HG03108 (cell line): ENCODE measurements at regions not wholly inside any gene's neighbourhood (a gene's known extent, or its start where the extent isn't known, plus 50 kb on each side); places are given as distances from the start of the nearest gene placed in this dataset.

Experiments used
- ATAC-seq: cut with Tn5 transposase; IDR thresholded peaks from one replicate; pipeline ENCODE4 v1.9.1; 2021; ENCODE audit warnings: moderate library complexity; ENCODE audit not compliant: unreplicated experiment

DNA sequence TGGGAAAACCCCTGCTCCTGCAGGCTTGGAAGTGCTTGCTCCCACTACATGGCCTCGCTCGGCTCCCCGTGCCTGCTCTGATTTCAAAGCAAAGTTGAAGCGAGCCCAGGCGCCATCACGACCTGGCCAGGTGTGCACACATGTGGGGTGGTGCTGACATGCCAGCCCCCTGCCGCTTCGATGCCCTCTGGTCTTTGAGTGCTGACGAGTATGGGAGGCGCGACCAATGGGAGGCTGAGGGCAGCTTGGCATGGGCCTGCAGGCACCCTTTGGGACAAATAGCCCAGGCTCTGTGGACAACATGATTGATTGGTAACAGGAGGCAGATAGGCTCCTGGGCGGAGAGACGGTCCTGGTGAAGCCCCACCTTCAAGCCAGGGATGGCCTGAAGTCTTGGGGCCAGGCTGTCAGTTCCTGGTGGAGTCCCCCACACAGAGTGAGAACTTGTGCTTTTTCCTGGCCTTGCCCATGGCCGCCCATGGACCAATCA is 252.4 kb upstream of the SEMA3A start:
- no peak for ATAC-seq

DNA sequence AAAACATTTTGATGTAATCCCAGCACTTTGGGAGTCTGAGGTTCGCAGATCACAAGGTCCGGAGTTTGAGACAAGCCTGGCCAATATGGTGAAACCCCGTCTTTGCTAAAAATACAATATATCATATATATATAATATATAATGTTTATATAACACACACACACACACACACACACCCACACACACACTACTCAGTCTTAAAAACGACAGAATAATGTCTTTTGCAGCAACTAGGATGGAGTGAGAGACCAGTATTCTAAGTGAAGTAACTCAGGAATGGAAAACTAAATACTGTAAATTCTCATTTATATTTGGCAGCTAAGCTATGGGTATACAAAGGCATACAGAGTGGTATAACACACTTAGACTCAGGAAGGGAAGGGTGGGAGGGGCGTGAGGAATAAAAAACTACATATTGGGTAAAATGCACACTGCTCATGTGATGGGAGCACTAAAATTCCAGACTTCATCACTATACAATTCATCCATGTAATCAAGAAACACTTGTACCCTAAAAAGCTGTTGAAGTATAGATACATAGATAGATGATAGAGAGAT is 231.2 kb upstream of the SEMA3A start:
- no peak for ATAC-seq

DNA sequence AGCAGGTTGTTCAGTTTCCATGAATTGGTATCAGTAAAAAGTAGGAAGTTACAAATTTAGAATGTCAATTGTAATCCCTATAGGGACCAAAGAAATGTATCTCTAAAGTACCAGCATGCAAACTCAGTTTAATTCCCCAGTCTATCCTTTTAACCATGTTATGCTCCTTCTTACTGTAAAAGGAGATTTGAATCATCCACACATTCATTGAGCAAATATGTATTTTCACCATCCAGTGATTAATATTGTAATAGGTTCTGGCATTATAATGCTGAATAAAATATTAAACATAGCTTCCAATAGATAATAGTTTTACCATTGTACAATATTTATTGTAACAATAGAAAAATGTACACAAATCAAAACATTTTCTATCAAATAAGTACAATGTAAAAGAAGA is 228.2 kb upstream of the SEMA3A start:
- no peak for ATAC-seq

DNA sequence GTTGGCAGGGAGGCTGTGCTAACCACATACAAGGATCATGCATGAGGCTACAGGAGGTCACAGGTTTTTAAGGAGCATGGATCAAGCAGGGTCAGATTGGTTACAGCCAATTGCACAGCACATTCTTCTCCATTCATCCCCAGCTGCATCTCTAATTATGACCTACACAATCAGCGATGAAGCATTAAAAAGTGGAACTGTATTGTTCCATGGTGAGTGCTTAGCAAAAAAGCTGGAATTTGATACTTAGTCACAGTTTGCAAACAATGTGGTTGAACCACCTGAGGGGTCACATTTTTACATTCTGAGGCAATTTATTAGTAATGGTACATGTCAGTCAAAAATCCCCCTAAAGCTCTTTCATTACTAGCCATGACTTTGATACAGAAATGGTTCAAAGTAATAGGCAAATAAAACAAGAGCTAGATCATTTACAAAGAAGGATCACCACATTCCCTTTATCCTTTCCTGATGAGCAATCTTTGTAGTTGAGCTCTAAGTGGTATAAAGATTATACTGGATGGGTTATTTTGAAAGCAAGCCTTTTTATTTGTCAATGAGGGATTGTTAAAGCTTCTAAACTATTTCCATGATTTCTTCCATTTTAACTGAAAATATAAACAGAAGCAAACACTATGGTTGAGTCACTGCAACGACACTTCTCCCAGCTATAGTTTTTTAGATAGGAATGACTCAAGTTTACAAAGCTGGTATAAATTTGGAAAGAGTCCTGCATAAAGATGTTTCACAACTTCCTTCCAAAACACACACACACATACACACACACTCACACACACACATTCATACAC is 217.8 kb upstream of the SEMA3A start:
- no peak for ATAC-seq

DNA sequence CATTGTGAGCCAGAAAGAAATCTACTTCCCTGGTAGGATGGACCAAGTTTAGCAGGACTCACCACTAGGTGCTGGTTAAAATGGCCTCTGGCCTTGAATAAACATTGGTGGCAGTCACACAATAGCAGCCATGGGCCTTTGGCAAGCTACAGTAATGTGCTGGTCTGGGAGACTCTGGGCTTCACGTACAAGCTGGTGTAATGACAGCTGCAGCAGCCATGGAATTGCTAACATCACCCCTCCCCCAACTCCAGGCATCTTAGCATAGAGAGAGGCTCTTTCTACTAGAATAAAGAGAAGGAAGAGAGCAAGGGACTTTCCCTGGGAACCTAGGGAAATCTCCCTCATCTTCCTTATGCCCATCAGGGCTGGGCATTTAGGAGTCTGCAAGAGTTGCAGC is 205.1 kb upstream of the SEMA3A start:
- ATAC-seq, result no peak

DNA sequence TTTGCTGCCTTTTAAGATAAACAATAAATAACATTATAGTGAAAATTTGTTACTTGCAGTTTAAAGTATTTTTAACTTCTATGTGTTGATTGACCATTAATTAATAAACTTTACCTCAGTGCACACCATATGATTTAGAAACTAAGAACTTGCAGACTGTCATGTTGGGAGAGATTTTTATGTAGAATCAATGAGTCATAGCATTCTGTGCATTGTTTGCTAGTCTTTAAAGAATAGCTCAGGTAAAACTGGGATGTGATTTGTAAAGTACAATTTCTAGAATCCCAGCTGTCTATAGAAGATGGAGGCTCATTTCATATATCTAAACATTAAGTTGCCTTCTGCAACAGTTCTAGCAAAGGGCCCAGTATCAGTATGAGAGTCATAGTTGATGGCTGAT is 199.6 kb upstream of the SEMA3A start:
- no peak for ATAC-seq

DNA sequence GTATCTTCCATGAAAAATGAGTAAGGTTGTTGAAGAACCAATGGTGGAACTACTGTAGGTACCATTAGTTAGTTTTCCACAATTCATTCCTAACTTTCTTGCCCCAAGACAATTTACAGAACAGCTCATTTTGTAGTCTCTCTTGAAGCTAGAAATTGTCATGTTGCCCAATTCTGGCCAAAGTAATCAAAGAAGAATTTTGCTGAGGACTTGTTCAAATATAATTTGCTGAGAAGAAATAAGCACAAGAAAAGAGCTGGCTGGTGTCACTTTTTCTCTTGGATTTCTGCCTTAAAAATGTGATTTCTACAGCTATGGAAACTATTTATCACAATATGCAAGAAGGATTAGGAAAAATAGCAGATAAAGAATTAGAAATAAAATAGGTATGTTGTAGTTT is 199.2 kb upstream of the SEMA3A start:
- no peak for ATAC-seq

DNA sequence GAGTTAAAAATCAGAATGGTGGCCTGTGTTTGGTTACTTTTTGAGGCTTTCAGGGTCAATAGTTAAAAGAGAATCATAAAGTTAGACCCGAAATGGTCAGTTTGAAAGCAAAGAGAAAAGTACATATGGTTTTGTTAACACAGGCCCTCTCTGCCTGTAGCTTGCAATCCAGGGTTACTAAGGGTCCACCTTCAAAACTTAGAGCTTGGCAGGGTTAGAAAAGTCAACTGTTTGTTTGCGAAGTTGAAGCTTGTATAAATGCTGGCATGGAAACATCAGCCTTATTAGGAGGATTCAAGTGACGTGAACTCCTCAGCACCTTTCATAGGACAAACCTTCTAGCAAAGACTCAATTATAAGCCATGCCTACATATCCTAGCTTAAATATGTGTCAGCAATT is 196.3 kb upstream of the SEMA3A start:
- no peak for ATAC-seq

DNA sequence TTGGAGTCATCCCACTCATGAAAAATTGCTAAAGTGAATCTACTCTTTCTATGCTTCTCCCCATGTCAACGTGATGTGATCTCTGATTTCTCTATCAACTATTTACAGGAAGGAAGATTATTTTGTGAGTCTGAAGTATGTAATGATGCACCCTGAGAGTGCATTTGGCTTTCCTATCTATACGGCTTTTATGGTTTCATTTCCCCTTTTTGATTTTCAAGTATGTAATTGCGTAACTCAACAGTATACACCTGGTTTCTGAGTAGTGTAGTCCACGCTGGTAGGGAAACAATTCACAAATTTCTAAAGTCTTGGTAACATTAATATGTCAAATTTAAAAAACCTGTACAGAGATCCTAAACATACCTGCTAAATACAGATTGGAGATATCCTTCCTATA is 194.7 kb upstream of the SEMA3A start:
- ATAC-seq, result peak; percentile 96

DNA sequence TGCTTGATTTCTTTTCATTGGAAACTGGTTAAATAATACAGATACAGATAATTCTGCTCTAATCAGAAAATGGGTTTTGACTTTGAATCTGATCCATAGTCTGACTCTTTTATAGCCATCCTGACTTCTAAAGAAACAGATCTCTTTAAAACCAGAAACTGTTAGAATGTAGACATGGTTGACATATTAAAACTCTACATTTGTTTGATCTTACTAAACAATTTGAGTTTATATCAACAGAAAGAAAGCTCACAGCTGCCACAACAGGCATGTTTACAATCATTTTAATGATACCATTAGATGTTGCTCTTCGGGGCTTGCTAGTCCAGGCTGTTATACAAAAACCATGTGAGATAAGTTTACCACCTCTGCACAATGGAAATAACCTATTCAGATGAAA is 193.0 kb upstream of the SEMA3A start:
- no peak for ATAC-seq

DNA sequence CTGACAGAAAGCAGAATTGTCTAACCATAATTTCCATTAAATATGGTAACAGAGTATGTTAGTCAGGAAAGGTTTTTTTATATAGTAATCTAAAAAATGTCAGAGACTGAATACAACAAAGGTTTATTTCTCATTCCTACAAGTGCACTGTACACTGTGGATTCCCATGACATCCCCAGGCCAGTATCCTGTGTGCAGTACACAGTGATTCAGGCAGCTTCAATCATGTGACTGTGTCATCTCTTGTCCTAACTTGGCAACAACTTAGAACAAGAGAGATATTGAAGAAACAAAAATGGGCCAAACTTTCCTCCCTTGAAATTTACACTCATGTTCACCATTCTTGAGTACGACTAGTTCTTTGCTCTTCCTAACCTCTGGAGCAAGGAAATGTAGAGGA is 189.8 kb upstream of the SEMA3A start:
- ATAC-seq, result no peak

DNA sequence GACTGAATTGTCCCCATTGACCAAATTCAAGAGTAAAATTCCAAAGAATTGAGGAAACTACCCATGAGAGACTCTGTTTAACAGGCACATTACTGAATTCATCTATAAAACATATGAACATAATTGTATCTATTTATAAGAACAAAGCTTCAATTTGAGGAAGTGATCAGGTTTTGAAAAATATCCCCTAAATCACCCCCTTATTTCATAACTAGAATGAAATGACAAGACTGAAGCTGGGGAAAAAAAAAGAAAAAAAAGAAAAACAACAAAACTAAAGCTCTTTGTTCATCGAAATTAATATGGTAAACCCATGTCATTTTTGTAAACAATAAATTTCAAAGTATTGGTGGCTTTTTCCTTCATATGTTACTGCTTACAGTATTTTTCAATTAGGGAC is 184.9 kb upstream of the SEMA3A start:
- ATAC-seq, result no peak

DNA sequence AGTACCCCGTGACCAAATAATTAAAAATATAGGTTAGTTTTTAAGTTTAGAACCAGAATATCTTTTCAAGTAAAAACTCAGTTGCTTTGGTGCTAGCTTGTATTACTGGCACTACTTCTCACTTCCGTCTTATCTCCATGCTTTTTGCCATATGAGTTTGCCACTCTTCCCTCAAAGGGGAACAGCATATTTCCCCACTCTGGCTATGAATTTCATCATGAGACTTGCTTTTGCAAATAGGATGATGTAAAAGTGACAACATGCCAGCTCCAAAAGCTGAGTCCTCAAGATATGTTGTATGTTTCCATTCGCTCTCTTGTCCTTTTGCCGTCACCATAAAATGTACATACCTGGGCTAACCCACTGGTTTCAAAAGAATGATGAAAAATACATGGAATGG is 178.1 kb upstream of the SEMA3A start:
- ATAC-seq, result no peak

DNA sequence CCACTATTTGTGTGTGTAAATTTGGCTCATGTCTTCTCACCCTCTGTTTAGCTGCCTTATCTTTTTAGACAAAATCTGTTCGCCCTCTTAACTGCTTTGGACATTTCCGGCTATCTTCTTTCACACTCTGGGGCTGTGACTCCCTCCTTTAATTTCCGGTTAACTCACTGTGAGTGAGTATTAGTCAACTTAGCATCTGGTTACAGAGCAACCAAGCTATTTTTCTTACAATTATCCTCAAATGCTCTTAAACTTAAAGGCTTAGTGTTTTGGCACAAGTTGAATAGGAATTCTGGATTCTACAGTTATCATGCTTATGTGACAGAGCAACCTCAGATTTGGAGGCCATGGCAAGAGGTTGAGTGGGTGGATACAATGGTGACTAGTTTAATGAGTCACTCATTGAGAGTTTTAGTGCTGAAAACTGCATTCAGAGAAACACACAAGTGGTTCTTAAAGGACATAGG is 177.6 kb upstream of the SEMA3A start:
- no peak for ATAC-seq

DNA sequence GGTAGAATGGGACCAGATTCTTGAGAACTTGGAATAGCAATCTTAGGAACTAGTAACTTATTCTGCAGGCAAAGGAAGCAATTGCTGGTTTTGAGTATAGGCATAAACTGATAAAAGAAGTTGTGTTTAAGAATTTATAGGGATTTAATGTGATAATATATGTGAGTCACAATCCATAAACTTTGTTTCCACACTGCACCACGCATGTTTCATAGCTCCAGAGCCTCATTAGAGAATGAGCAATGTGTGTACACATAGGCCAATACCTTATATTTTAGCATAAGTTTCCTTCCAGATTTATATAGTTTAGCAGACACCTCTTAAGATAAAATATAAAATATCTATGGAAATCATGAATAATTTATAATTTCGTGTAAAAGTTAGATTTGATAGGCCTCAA is 175.5 kb upstream of the SEMA3A start:
- no peak for ATAC-seq

DNA sequence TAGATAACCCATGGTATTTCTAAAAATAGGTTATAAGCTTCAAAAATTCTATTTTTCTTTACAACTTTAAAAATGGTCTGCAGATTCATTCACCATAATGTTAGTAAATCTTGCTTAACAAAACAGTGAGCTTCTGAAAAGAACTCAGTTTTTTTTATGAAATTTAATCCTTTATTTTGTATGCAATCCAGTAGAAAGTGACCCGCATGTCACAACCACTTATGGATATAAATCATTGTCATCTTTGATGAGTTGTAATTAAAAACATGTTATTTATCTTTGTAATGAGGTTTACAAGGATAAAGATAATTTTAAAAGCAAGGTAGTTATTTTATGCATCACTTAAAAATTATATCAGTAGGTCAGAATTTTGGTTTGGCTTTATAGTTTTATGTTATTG is 173.5 kb upstream of the SEMA3A start:
- ATAC-seq, result no peak

DNA sequence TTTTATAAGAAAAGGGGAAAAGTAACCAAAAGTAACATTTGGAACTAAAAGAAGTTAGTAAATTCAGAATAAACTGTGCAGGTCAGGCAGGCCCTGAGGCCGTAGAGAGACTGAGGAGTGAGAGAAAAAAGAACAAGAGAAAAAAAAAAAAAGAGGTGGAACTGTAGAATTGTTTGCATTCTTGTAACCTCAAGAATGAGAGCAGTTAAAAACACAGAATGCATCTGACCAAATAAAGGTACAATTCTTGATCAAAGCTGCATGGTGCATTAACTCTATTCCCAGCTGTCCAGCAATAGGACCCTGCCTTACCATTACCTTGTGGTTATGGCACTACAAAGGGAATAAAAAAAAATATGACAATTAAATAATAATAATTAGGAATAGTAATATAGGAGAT is 170.1 kb upstream of the SEMA3A start:
- ATAC-seq, result no peak

DNA sequence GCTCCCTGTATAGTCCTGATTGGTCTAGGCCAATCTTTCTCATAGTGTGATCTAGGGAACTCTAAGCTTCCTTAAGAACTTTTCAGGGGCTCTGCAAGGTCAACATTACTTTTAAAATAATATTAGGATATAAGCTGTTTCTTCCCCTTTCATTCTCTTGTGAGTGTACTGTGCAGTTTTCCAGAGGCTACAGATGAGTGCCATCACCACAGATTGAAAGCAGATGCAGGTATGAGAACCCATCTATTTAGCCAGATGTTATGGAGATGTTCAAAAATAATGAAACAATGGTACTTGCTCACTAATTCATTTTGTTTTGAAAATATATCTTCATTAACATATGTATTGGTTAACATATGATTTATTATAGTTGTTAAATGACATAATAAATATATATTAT is 169.2 kb upstream of the SEMA3A start:
- no peak for ATAC-seq

DNA sequence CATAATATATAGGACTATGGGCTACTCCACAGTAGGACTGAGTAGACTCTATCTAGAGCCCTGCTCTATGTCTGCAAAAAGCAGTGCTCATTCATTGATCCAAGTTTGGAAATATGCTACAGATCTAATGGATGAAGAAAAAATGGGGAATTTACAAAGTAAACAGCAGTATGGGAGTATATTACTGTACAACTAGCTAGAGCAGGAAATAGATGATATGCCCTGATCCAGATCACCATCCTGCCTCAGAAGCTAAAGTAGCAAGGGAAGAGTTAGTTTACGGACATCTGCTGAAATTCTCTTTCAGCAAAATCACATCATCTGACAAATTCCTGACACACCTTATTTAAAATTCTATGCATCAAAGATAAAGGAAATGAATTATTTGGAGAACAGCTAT is 168.2 kb upstream of the SEMA3A start:
- ATAC-seq, result no peak

DNA sequence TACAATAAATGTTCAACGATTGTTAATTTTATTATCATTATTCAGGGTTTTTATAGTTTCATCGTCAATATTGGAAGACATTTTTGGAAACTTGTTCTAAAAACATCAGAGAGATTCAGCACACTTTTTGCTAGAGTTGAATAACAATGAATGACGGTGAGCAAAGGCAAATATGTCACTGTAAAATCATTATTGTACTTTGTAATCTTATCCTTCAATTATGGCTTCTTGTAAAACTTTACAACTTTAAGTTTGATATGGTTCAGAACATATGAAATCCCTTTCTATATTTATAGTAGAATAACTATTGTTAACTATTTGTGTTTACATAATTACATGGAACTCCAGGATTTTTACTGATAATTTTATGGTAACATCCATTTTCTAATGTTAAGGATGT is 167.8 kb upstream of the SEMA3A start:
- no peak for ATAC-seq

DNA sequence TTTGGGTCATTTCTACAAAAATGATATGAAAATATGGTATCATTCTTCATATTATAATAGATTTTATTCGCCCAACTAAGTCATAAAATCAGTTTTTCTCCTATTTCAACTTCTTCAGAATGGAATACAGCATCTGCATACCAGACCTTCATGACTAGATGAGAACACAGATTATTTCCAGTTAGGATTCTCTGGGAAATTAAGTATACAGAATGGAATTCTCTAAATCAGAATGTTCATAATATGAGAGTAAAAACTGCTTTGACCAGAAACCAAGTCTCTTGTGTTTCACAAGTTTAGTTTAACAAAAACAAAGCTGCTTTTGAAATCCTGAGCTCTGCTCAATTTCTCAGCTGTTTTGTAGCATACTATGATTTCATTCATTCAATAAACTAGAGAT is 160.3 kb upstream of the SEMA3A start:
- no peak for ATAC-seq

DNA sequence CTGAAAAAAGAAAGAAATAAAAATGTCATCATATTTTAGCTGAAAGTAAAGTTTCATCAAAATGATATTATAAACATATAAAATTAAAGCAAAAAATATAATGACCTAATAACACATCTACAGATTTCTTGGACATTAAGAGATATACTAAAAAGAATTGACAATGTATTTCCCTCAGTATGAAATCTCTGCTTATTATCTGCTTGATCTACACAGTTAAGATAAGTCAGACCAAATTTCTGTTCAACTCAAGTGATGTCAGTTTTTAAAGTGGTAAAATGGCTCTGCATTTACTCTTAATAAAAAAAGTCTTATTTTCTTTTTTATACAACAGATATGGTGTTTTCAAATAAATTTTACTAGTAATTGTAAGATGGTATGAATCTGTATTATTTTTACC is 159.4 kb upstream of the SEMA3A start:
- ATAC-seq, result no peak

DNA sequence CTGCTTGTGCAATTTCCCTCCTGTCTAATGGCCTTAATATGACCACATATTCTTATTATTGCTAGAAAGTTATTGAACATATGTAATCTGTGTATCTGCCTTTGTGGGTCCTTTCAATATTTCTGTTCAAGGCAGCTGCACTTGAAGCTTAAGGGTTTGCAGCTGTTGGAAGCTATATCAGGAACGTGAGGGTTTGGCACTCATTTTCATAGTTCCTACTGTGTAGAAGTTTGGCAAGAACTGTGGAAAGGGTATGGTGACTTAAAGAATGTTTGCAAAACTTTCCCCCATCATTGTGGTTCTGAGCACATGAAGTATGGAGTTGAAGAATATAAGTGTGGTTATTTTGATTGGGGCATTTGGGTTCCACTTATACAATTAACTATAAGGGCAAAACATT is 144.7 kb upstream of the SEMA3A start:
- ATAC-seq, result no peak
